ENCODE measurements at regions not wholly inside any gene's neighbourhood (a gene's known extent, or its start where the extent isn't known, plus 50 kb on each side); places are given as distances from the start of the nearest gene placed in this dataset.

DNA sequence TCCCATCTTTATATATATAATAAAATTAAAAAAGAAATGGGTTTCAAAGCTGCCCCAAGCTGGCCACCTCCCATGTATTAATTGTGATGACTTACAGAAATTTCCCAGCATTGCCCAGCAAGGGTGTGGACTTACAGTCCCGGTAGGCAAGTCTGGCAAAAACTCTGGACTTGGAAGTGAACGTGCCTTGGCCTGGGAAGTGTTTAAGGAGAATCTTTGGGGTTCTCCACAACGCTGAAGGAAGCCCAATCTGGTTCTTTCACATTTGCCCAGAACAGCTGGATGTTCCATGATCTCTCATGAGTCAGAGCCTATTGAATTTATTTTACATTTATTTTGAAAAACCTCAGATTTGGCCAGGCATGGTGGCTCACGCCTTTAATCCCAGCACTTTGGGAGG lies 98.4 kb upstream of the SLC45A1 start:
- TF ChIP-seq EZH2phosphoT487 (IDR thresholded peaks at IDR 0.05; ENCODE audit: low read length) (no peak), CTCF (IDR thresholded peaks at IDR 0.05; ENCODE audit: low read length) (no peak), EZH2 (optimal IDR thresholded peaks at IDR 0.05; ENCODE audit: low read depth, low read length) (no peak)
